ENCODE measurements at regions not wholly inside any gene's neighbourhood (a gene's known extent, or its start where the extent isn't known, plus 50 kb on each side); places are given as distances from the start of the nearest gene placed in this dataset.

DNA sequence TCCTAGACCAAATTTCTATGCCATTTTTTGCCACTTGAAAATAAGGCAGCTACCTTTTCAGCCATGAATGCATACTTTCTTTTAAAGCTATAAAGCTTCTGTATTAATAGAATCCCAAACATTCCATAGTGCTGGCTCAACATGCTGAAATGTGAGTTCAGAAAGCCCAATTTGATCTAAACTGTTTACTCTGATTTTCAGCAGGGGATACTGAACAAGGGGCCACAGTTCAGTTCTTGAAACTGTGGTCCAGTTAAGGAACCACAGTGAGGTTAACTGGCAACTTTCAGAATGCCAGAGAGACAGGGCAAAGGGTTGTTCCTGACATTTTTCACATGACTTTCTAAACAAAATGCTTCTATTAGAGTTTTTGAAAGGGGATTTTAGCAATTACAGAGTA lies 85.7 kb upstream of the COL11A1 start:
- no peak for TF ChIP-seq POLR2A (IDR thresholded peaks at IDR 0.05; ENCODE audit: borderline replicate concordance, extremely low read depth, insufficient read depth, insufficient read length)
- TF ChIP-seq, protein P1, sequence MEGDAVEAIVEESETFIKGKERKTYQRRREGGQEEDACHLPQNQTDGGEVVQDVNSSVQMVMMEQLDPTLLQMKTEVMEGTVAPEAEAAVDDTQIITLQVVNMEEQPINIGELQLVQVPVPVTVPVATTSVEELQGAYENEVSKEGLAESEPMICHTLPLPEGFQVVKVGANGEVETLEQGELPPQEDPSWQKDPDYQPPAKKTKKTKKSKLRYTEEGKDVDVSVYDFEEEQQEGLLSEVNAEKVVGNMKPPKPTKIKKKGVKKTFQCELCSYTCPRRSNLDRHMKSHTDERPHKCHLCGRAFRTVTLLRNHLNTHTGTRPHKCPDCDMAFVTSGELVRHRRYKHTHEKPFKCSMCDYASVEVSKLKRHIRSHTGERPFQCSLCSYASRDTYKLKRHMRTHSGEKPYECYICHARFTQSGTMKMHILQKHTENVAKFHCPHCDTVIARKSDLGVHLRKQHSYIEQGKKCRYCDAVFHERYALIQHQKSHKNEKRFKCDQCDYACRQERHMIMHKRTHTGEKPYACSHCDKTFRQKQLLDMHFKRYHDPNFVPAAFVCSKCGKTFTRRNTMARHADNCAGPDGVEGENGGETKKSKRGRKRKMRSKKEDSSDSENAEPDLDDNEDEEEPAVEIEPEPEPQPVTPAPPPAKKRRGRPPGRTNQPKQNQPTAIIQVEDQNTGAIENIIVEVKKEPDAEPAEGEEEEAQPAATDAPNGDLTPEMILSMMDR (IDR thresholded peaks at IDR 0.05 in 2 of 3, conservative IDR thresholded peaks at IDR 0.05 in 1 of 3; ENCODE audit: borderline replicate concordance in 1 of 3, insufficient read depth in 1 of 3, low read depth in 2 of 3, low read length in 2 of 3), result no peak
- no peak for TF ChIP-seq ZNF274 (IDR thresholded peaks at IDR 0.05; ENCODE audit: low read depth, low read length)
- TF ChIP-seq JUND (IDR thresholded peaks at IDR 0.05), result no peak
- no peak for TF ChIP-seq TCF7L2 (IDR thresholded peaks at IDR 0.05; ENCODE audit: borderline replicate concordance, extremely low read depth, insufficient read depth, insufficient read length)
- no peak for TF ChIP-seq POLR2AphosphoS5 (IDR thresholded peaks at IDR 0.05; ENCODE audit: low read depth, low read length)
- no peak for TF ChIP-seq EZH2 (IDR thresholded peaks at IDR 0.05)
- no peak for TF ChIP-seq YY1 (IDR thresholded peaks at IDR 0.05; ENCODE audit: extremely low read depth, insufficient replicate concordance, low read depth, low read length)

Measured in HCT116 (cell line).